Spleen (tissue), 7 donors: ENCODE measurements at regions not wholly inside any gene's neighbourhood (a gene's known extent, or its start where the extent isn't known, plus 50 kb on each side); places are given as distances from the start of the nearest gene placed in this dataset.

Source experiments
- POLR2A ChIP-seq, 3 donors: fragments of 450-650 bp; IDR thresholded peaks; one replicate each; pipeline ENCODE4 v1.5.1; 2017; ENCODE audit warnings: antibody characterized with exemption in 3 of 3, mild to moderate bottlenecking in 1 of 3
- POLR2AphosphoS5 ChIP-seq, 3 donors: sonication (generic); formaldehyde crosslinking; IDR thresholded peaks; one replicate each; pipeline ENCODE4 v1.5.1; 2017; ENCODE audit warnings: antibody characterized with exemption in 3 of 3
- TF ChIP-seq, protein P1 (sequence below), 11 experiments: fragments of 200-600 bp in 7 of 11; fragments of 450-650 bp in 4 of 11; sonication (generic) in 4 of 11; IDR thresholded peaks in 8 of 11; conservative IDR thresholded peaks in 3 of 11; 1 replicate in 7 of 11; 2 replicates in 4 of 11; pipeline versions ENCODE4 v1.4.0 to v1.8.0; 2016 to 2021; ENCODE audit warnings: antibody characterized with exemption in 11 of 11, inconsistent platforms in 4 of 11, mild to moderate bottlenecking in 1 of 11
- donor health status: DM: no; HTN: no; CAD: no; lungs with moderate emphysema.
- donor health status: DM: no; HTN: no; CAD: no.
- donor health status: DM: no; HTN: no; CAD: no.

DNA sequence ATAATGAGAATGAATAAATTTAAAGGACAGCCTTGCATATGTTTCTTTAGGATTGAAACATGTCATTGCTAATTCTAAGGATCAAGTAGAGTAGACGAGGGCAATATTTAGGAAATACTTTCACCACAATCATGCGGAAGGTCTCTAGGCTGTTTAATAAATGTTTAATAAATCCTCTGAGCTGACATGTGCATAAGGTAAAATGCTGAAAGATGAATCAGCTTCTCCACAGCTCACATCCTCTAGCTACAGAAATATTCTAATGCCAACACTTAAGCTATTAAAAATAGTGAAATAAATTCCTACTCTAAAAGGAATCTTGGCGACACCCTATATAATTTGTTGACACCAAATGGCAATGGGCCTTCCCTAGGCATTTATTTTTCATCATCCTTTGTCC lies 407.3 kb downstream of the TBL1XR1 start:
- TF ChIP-seq, protein P1, sequence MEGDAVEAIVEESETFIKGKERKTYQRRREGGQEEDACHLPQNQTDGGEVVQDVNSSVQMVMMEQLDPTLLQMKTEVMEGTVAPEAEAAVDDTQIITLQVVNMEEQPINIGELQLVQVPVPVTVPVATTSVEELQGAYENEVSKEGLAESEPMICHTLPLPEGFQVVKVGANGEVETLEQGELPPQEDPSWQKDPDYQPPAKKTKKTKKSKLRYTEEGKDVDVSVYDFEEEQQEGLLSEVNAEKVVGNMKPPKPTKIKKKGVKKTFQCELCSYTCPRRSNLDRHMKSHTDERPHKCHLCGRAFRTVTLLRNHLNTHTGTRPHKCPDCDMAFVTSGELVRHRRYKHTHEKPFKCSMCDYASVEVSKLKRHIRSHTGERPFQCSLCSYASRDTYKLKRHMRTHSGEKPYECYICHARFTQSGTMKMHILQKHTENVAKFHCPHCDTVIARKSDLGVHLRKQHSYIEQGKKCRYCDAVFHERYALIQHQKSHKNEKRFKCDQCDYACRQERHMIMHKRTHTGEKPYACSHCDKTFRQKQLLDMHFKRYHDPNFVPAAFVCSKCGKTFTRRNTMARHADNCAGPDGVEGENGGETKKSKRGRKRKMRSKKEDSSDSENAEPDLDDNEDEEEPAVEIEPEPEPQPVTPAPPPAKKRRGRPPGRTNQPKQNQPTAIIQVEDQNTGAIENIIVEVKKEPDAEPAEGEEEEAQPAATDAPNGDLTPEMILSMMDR (IDR thresholded peaks at IDR 0.05 in 8 of 11, conservative IDR thresholded peaks at IDR 0.05 in 3 of 11) = no peak
- TF ChIP-seq POLR2AphosphoS5 (IDR thresholded peaks at IDR 0.05) (no peak), POLR2A (IDR thresholded peaks at IDR 0.05) (no peak)
